HG03558 (cell line): ENCODE measurements at regions not wholly inside any gene's neighbourhood (a gene's known extent, or its start where the extent isn't known, plus 50 kb on each side); places are given as distances from the start of the nearest gene placed in this dataset.

Experiments
- ATAC-seq: cut with Tn5 transposase; IDR thresholded peaks from one replicate; pipeline ENCODE4 v1.9.1; 2021; ENCODE audit warnings: moderate number of reproducible peaks; ENCODE audit not compliant: unreplicated experiment; ENCODE audit errors: extremely low read depth

DNA sequence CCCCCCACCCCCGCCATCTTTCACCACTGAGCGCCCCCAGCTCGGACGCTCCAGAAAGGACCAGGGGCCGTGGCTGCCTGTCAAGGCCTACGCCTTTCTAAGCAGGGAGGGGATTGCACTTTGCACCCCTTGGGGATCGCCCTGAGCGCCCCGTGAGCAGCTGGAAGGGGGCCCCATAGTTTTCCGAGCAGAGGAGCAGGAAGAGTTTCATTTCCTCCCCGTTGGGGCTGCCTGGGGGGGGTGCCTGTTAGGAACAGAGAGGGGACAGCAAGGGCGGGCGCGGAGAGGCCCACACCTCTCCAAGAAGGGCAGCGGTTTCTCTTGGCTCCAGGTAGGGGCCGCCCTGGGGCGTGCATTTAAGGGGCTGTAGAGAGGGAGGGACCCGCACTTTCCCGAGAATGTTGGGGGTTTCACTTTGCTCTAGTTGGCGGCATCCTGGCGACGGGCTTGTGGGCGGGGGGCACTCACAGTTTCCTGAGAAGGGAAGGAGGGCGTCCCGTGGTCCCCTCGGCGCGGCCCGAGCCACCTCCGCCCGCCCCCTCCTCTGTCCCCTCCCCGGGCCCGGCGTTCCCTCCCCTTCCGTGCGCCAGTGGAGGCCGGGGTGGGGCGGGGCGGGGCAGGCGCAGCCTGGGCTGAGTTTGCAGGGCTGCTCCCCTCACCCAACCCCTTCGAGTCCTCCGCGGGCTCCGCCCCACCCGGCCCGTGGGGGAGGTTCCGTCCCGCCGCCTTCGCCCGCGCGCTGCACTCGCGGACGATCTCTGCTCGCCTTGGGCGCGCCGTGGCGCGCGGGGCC lies 82.3 kb upstream of the CD99 start:
- peak; percentile 90 for ATAC-seq

DNA sequence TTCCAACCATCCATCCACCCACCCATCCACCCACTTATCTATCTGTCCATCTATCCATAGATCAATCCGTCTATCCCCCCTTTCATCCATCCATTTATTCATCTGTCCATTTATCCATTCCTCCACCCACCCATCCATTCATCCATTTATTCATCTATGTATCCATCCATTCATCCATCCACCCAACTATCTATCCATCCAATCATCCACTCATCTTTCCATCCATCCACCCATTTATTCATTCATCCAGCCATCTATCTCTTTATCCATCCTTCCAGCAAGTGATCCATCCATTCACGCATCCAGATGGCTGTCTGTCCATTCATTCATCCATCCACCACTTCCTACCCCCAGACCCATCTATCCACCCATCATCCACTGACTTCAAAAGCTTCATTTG lies 84.0 kb upstream of the CD99 start:
- ATAC-seq, result no peak

GRCh38 chrX:2600564-2600963 lies 90.5 kb upstream of the CD99 start:
- no peak for ATAC-seq

GRCh38 chrX:2596555-2597255 lies 94.4 kb upstream of the CD99 start:
- no peak for ATAC-seq

- no peak for ATAC-seq
Observed at GRCh38 chrX:2596045-2596444, 95.0 kb upstream of the CD99 start.

DNA sequence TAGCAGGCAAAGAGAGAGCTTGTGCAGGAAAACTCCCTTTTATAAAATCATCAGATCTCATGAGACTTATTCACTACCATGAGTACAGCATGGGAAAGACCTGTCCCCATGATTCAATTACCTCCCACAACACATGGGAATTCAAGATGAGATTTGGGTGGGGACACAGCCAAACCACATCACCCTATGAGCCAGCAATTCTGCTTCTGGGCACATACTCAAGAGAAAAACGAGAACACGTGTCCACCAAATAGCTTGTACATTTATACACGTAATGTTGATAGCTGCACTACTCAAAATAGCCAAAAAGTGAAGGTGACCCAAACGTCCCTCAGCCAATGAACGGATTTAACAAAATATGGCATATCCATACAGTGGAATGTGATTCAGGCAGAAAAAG lies 94.5 kb upstream of the DHRSX start:
- no peak for ATAC-seq

- ATAC-seq, result no peak
Observed at GRCh38 chrX:2594491-2594890, 93.7 kb upstream of the DHRSX start.

GRCh38 chrX:2592279-2592678 lies 91.5 kb upstream of the DHRSX start:
- ATAC-seq, result no peak

DNA sequence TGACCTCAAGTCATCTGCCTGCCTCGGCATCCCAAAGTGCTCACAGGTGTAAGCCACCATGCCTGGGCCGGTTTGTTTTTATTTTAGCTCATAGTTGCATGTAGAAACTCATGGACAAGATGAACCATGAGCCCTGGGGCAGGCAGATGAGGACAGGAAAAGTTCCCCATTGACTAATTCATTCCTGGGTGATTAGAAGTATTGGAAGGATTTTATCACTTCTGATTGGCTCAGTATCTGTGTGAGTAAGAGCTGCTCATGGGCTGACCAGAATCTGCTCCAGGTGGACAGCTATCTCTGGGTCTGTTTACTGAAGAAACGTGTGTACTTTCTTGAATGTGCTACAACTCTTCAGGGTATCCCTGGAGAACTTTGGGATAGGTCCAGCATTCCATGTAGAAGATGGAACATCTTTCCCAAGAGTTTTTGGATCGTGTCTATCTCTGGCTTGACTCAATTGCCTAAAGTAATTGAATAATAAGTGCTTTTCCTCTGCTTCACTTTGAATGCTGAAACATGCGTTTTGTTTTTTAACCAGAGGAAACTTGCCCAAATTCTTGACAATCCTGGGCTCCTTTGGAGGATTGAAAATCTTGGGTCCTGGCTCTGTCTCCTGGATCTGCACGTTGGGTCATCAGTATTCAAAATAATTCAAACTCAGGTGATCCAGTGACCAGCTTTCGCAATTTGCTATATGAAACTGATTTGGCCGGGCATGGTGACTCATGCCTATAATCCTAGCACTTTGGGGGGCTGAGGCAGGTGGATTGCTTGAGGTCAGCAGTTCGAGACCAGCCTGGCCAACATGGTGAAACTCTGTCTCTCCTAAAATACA lies 88.6 kb upstream of the DHRSX start:
- no peak for ATAC-seq

- ATAC-seq, result no peak
Observed at GRCh38 chrX:2588049-2588448, 87.3 kb upstream of the DHRSX start.

- ATAC-seq, result no peak
Observed at GRCh38 chrX:2587146-2587545, 86.4 kb upstream of the DHRSX start.

- no peak for ATAC-seq
Observed at GRCh38 chrX:2585158-2585470, 84.3 kb upstream of the DHRSX start.

DNA sequence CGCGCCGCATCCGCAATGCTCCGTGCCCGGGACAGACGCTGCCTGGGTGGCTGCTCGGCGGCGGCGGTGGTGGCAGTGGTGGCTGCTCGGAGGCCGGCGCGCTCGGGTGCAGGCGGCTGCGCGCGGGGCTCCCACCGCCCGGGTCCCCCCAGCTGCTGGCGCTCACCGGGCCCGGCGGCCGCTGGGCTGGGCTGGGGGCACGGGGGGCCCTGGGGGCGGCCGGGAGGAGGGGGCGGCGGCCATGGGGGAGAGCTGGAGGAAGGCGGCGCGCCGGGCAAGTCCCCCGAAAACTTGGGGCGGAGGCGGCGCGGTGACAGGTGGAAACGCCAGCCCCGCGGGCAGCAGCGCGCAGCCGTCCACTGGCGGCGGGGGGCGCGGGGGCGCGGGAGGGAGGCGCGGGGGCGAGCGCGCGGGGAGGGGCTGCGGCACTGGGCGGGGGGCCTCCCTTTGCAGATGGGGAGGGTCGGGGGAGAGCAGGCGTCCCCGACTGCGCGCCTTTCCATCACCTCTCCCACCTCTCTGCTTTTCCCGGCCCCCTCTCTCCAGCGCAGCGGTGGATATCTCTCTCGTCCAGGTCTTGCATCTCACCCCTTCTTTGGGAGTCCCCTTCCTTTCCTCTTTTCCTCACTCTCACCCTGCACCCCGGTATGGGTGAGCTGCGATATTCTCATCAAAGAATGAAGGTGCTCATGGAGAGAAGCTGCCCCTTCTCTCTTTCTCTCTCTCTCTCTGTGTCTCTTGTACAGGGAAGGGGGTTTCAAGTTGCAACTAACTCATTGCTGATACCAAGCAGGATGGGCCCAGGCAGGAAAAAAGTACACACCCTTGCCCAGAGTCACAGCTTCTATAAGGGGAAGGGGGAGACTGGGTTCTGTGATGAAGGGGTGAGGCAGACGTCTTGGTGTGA lies 83.7 kb upstream of the DHRSX start:
- ATAC-seq, result no peak

DNA sequence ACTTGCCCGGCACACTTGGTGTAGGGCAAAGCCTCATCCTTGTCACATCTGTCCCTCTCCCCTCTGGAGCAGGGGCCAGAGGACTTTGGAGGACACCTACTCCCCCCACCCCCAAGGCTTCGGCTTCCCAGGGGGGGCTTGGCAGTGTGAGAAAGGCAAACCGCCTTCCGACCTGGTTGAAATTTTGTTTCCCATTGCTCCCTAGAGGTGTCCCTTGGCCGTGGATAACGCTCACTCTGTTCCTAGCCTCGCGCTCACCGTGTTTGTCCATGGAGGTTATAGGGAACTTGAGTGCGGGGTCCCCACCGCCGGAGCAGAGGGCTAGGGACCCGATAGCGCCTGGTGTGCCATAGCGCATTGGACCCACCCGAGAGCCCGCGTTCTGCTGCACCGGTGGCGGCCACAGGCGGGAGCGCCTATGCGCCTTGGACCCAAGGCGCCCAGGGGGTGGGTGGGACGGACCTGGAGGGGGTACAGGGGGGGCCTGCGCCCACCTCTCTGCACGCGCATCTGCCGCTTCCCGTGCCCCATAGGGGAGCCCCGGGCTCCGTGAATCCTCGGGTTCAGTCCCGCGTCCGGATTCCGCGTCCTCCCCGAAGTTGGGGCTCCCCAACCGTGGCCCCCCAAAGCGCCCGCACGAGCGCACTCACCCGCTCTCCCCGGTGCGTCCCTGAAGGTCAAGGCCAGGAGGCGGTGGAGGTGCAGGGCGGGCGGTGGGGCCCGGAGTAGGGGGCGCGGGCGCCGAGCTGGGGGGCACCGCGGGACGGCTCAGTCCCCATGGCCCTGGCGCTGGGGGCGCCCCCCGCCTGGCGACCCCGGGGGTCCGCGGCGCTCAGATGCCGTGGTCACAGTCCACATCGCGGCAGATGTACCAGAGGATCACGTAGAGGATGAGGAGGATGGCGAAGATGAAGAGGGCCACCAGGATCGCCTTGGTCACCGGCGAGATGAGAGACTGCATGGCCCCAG lies 82.7 kb upstream of the DHRSX start:
- ATAC-seq, result no peak

GRCh38 chrX:2582667-2583066 lies 81.9 kb upstream of the DHRSX start:
- no peak for ATAC-seq

DNA sequence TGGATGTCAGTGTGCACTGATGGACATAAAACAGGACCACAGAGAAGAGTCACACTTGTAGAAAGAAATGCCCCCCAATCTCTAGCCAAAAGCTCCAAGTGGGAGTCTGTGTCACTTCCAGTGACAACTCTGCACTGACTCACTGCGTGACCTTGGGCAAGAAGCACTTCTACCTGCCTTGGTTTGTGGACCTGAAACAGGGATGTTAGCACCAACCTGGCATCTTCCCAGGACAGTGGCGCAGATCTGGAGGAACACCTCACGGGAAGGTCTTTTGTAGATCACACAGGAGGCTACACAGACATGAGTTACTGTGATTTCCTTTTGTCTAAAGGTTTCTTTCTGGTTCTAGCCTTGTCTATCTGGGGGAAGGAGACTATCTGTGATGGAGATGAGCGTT lies 80.5 kb upstream of the DHRSX start:
- ATAC-seq, result no peak

GRCh38 chrX:2578864-2579263 lies 78.1 kb upstream of the DHRSX start:
- ATAC-seq, result no peak

- no peak for ATAC-seq
Observed at GRCh38 chrX:2577844-2578466, 77.2 kb upstream of the DHRSX start.

DNA sequence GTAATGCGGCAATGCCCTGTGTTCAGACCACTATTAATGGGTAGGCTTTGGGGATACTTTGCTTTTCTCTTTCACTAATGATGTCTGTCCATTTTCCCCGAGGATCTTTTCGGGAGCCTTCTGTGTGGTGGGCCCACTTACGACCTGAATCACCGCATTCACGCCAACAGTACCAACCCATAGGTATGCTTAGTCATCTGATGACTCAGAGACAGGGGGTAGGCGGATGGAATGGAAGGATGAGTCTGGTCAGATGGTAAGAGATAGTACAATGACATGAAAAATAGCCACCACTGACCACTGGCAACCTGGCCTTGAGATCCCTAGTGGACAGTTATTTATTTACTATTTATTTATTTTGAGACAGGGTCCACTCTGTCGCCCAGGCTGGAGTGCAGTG lies 76.0 kb upstream of the DHRSX start:
- ATAC-seq, result no peak
